ENCODE measurements at regions not wholly inside any gene's neighbourhood (a gene's known extent, or its start where the extent isn't known, plus 50 kb on each side); places are given as distances from the start of the nearest gene placed in this dataset.

DNA sequence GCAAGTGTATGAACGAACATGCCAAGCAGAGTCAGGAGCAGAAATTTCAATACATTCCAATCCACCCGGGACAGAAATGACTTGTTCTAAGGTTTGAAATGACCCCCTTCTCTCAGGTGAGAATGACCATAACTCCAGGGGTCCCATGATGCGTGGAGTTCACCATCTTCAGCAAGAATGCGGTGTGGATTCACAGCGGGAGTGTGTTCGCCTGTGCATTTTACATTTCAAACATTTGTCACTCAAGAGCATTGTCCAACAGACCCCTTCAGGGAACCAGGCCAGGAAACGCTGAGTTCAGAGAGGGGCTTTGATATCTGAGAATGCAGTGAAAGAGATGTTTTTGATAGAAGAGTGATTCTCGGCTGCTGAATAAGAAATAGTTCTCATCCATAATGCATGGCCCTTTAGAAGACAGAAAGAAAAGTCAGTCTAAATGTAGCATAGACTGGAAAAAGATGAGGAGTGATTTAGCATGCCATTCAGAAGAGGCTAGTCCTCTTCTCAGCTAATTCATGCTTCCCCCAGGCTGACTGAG, 200.3 kb upstream of the KCNG1 start:
- H3K4me3 ChIP-seq (ENCODE audit: low read depth in 1 of 2, low read length in 1 of 2) = no peak overlapping the region
- H3K36me3 ChIP-seq = no peaks in the 10 kb centered on the region
- H3K27me3 ChIP-seq = peaks cover 49% of the 10 kb centered on the region
- H3K9me3 ChIP-seq = no peaks in the 10 kb centered on the region
- H3K4me1 ChIP-seq (ENCODE audit: control insufficient read depth in 1 of 2, insufficient read depth in 1 of 2, low read depth in 1 of 2, low read length in 1 of 2) = no peaks in the 10 kb centered on the region
- no peak overlapping the region for H3K27ac ChIP-seq
- TF ChIP-seq, protein P1, sequence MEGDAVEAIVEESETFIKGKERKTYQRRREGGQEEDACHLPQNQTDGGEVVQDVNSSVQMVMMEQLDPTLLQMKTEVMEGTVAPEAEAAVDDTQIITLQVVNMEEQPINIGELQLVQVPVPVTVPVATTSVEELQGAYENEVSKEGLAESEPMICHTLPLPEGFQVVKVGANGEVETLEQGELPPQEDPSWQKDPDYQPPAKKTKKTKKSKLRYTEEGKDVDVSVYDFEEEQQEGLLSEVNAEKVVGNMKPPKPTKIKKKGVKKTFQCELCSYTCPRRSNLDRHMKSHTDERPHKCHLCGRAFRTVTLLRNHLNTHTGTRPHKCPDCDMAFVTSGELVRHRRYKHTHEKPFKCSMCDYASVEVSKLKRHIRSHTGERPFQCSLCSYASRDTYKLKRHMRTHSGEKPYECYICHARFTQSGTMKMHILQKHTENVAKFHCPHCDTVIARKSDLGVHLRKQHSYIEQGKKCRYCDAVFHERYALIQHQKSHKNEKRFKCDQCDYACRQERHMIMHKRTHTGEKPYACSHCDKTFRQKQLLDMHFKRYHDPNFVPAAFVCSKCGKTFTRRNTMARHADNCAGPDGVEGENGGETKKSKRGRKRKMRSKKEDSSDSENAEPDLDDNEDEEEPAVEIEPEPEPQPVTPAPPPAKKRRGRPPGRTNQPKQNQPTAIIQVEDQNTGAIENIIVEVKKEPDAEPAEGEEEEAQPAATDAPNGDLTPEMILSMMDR (IDR thresholded peaks at IDR 0.05) = no peak

GRCh38 chr20:51221791-51222408, 199.0 kb upstream of the KCNG1 start:
- Histone ChIP-seq H3K4me3 (ENCODE audit: low read depth in 1 of 2, low read length in 1 of 2) (no peak overlapping the region), H3K4me1 (ENCODE audit: control insufficient read depth in 1 of 2, insufficient read depth in 1 of 2, low read depth in 1 of 2, low read length in 1 of 2) (no peaks in the 10 kb centered on the region), H3K36me3 (no peaks in the 10 kb centered on the region), H3K27me3 (peaks cover 49% of the 10 kb centered on the region), H3K27ac (no peak overlapping the region), H3K9me3 (no peaks in the 10 kb centered on the region)
- TF ChIP-seq, protein P1 (IDR thresholded peaks at IDR 0.05) = no peak

DNA sequence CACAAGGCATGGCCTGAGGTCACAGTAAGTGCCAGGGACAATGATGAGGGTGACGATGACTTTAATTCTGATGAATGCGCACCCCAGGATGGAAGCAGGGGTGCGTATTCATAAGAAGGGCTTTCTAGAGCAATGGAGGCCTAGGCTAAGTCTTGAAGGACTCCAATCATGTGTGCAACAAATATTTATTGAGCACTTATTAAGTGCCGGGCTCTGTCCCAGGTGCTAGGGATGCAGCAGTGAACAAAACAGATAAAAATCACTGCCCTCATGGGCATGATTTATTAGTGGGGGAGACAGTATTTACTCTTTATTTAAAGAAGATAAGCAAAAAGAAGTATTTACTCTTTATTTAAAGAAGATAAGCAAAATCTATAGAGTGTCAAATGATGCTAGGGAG, 198.2 kb upstream of the KCNG1 start:
- no peaks in the 10 kb centered on the region for H3K9me3 ChIP-seq
- TF ChIP-seq, protein P1 (IDR thresholded peaks at IDR 0.05) = no peak
- H3K27me3 ChIP-seq = peaks cover 46% of the 10 kb centered on the region
- H3K4me3 ChIP-seq (ENCODE audit: low read depth in 1 of 2, low read length in 1 of 2) = no peak overlapping the region
- no peaks in the 10 kb centered on the region for H3K36me3 ChIP-seq
- H3K27ac ChIP-seq = no peak overlapping the region
- H3K4me1 ChIP-seq (ENCODE audit: control insufficient read depth in 1 of 2, insufficient read depth in 1 of 2, low read depth in 1 of 2, low read length in 1 of 2) = no peaks in the 10 kb centered on the region

DNA sequence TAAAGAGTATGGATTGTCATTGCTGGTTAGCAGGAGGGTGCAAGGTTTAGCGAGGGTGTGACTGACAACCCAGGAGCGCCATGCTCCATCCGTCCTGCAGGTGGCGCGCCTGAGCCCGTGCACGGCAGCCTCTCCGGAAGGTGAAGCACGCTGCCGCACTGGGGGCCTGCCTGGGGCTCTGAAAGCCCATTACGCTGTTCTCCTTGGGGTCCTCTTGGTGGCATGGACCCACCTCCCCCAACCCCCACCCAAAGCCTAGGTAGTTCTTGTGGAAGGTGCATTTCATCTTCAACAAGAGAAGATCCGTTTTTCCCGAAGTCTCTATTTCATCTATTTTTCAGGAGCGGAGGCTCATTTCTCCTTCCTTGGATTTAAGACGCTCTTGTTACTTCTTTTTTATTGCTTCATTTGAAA, 197.4 kb upstream of the KCNG1 start:
- Histone ChIP-seq H3K36me3 (no peaks in the 10 kb centered on the region), H3K4me1 (ENCODE audit: control insufficient read depth in 1 of 2, insufficient read depth in 1 of 2, low read depth in 1 of 2, low read length in 1 of 2) (no peaks in the 10 kb centered on the region), H3K4me3 (ENCODE audit: low read depth in 1 of 2, low read length in 1 of 2) (no peak overlapping the region), H3K27me3 (peaks cover 49% of the 10 kb centered on the region), H3K27ac (no peak overlapping the region), H3K9me3 (no peaks in the 10 kb centered on the region)
- TF ChIP-seq, protein P1 (IDR thresholded peaks at IDR 0.05) = peak; percentile 31

GRCh38 chr20:51219544-51219943, 196.6 kb upstream of the KCNG1 start:
- Histone ChIP-seq H3K9me3 (no peaks in the 10 kb centered on the region), H3K4me1 (ENCODE audit: control insufficient read depth in 1 of 2, insufficient read depth in 1 of 2, low read depth in 1 of 2, low read length in 1 of 2) (no peaks in the 10 kb centered on the region), H3K4me3 (ENCODE audit: low read depth in 1 of 2, low read length in 1 of 2) (no peak overlapping the region), H3K27ac (no peak overlapping the region), H3K27me3 (peaks cover 55% of the 10 kb centered on the region), H3K36me3 (no peaks in the 10 kb centered on the region)
- TF ChIP-seq, protein P1 (IDR thresholded peaks at IDR 0.05) = no peak

All from neutrophil (primary cell).